ENCODE measurements at regions not wholly inside any gene's neighbourhood (a gene's known extent, or its start where the extent isn't known, plus 50 kb on each side); places are given as distances from the start of the nearest gene placed in this dataset.
A peak's percentile ranks its signal among the peaks of the same experiment; 100 is the strongest.

- Histone ChIP-seq H3K36me3 (replicated peaks in 1 of 2; ENCODE audit: control insufficient read depth in 2 of 2, insufficient read depth in 2 of 2, low read length in 2 of 2) (no peaks in the 10 kb centered on the region), H3K27me3 (ENCODE audit: control insufficient read depth in 3 of 3, insufficient read depth in 3 of 3, low read depth in 1 of 3, low read length in 3 of 3) (no peaks in the 10 kb centered on the region), H3K79me1 (ENCODE audit: low read depth, low read length) (no peaks in the 10 kb centered on the region), H3K18ac (ENCODE audit: low read length) (no peak overlapping the region), H3K9me3 (replicated peaks in 1 of 2; ENCODE audit: control insufficient read depth in 2 of 2, insufficient read depth in 1 of 2, low read depth in 1 of 2, low read length in 2 of 2) (no peaks in the 10 kb centered on the region), H2BK15ac (ENCODE audit: low read length) (no peak overlapping the region), H2BK120ac (ENCODE audit: low read depth, low read length) (no peak overlapping the region), H3K4me1 (ENCODE audit: control insufficient read depth in 2 of 2, insufficient read depth in 1 of 2, low read depth in 1 of 2, low read length in 2 of 2) (no peaks in the 10 kb centered on the region), H2BK5ac (ENCODE audit: low read length) (no peak overlapping the region), H2BK12ac (ENCODE audit: low read length) (no peak overlapping the region), H3K23ac (ENCODE audit: low read depth, low read length, poor library complexity) (no peak overlapping the region), H4K91ac (ENCODE audit: low read depth, low read length, poor library complexity) (no peak overlapping the region), H2AK5ac (ENCODE audit: low read depth, low read length) (no peak overlapping the region), H3K4me3 (ENCODE audit: low read length in 2 of 2) (no peak overlapping the region), H3K4me2 (ENCODE audit: insufficient read depth, low read length, poor library complexity, severe bottlenecking) (no peak overlapping the region), H3K14ac (ENCODE audit: low read length) (no peak overlapping the region), H3K9ac (ENCODE audit: low read depth, low read length, poor library complexity) (no peak overlapping the region), H3K4ac (ENCODE audit: low read length) (no peak overlapping the region), H4K8ac (ENCODE audit: low read depth, low read length) (no peak overlapping the region), H2AFZ (ENCODE audit: low read length) (no peak overlapping the region), H3K27ac (replicated peaks; ENCODE audit: low read length) (no peak overlapping the region)
- no peak for DNase-seq (ENCODE audit: low spot score)
- WGBS, 2 donors (ENCODE audit: extremely low coverage in 2 of 2, insufficient read length in 2 of 2, insufficient replicate concordance in 1 of 2): no CpG with 5 or more reads among the region's 5 CpGs
These were observed 382.0 kb upstream of the ROBO2 start for GRCh38 chr3:76657909-76658308.

- Histone ChIP-seq H3K9me3 (replicated peaks in 1 of 2; ENCODE audit: control insufficient read depth in 2 of 2, insufficient read depth in 1 of 2, low read depth in 1 of 2, low read length in 2 of 2) (no peaks in the 10 kb centered on the region), H2BK120ac (ENCODE audit: low read depth, low read length) (no peak overlapping the region), H3K36me3 (replicated peaks in 1 of 2; ENCODE audit: control insufficient read depth in 2 of 2, insufficient read depth in 2 of 2, low read length in 2 of 2) (no peaks in the 10 kb centered on the region), H3K18ac (ENCODE audit: low read length) (no peak overlapping the region), H3K27ac (replicated peaks; ENCODE audit: low read length) (no peak overlapping the region), H3K79me1 (ENCODE audit: low read depth, low read length) (no peaks in the 10 kb centered on the region), H2BK15ac (ENCODE audit: low read length) (no peak overlapping the region), H3K14ac (ENCODE audit: low read length) (no peak overlapping the region), H4K91ac (ENCODE audit: low read depth, low read length, poor library complexity) (no peak overlapping the region), H2AFZ (ENCODE audit: low read length) (no peak overlapping the region), H2BK12ac (ENCODE audit: low read length) (no peak overlapping the region), H3K9ac (ENCODE audit: low read depth, low read length, poor library complexity) (no peak overlapping the region), H3K4ac (ENCODE audit: low read length) (no peak overlapping the region), H4K8ac (ENCODE audit: low read depth, low read length) (no peak overlapping the region), H3K23ac (ENCODE audit: low read depth, low read length, poor library complexity) (no peak overlapping the region), H3K27me3 (ENCODE audit: control insufficient read depth in 3 of 3, insufficient read depth in 3 of 3, low read depth in 1 of 3, low read length in 3 of 3) (no peaks in the 10 kb centered on the region), H2AK5ac (ENCODE audit: low read depth, low read length) (no peak overlapping the region), H2BK5ac (ENCODE audit: low read length) (no peak overlapping the region), H3K4me3 (ENCODE audit: low read length in 2 of 2) (no peak overlapping the region), H3K4me2 (ENCODE audit: insufficient read depth, low read length, poor library complexity, severe bottlenecking) (no peak overlapping the region), H3K4me1 (ENCODE audit: control insufficient read depth in 2 of 2, insufficient read depth in 1 of 2, low read depth in 1 of 2, low read length in 2 of 2) (no peaks in the 10 kb centered on the region)
- no CpG with 5 or more reads among the region's 3 CpGs for WGBS, 2 donors (ENCODE audit: extremely low coverage in 2 of 2, insufficient read length in 2 of 2, insufficient replicate concordance in 1 of 2)
- no peak for DNase-seq (ENCODE audit: low spot score)
These were observed 378.2 kb upstream of the ROBO2 start for GRCh38 chr3:76661527-76662250.

- H3K27ac ChIP-seq (replicated peaks; ENCODE audit: low read length): no peak overlapping the region
- no peaks in the 10 kb centered on the region for H3K9me3 ChIP-seq (replicated peaks in 1 of 2; ENCODE audit: control insufficient read depth in 2 of 2, insufficient read depth in 1 of 2, low read depth in 1 of 2, low read length in 2 of 2)
- no peak overlapping the region for H2BK12ac ChIP-seq (ENCODE audit: low read length)
- no peak overlapping the region for H3K4me3 ChIP-seq (ENCODE audit: low read length in 2 of 2)
- no peak overlapping the region for H3K4me2 ChIP-seq (ENCODE audit: insufficient read depth, low read length, poor library complexity, severe bottlenecking)
- H2BK15ac ChIP-seq (ENCODE audit: low read length): no peak overlapping the region
- no peak overlapping the region for H2AK5ac ChIP-seq (ENCODE audit: low read depth, low read length)
- WGBS, 2 donors (ENCODE audit: extremely low coverage in 2 of 2, insufficient read length in 2 of 2, insufficient replicate concordance in 1 of 2): no CpG with 5 or more reads among the region's 3 CpGs
- no peaks in the 10 kb centered on the region for H3K4me1 ChIP-seq (ENCODE audit: control insufficient read depth in 2 of 2, insufficient read depth in 1 of 2, low read depth in 1 of 2, low read length in 2 of 2)
- H2BK120ac ChIP-seq (ENCODE audit: low read depth, low read length): no peak overlapping the region
- no peak overlapping the region for H4K91ac ChIP-seq (ENCODE audit: low read depth, low read length, poor library complexity)
- no peak overlapping the region for H3K9ac ChIP-seq (ENCODE audit: low read depth, low read length, poor library complexity)
- no peak overlapping the region for H3K23ac ChIP-seq (ENCODE audit: low read depth, low read length, poor library complexity)
- no peaks in the 10 kb centered on the region for H3K36me3 ChIP-seq (replicated peaks in 1 of 2; ENCODE audit: control insufficient read depth in 2 of 2, insufficient read depth in 2 of 2, low read length in 2 of 2)
- H4K8ac ChIP-seq (ENCODE audit: low read depth, low read length): no peak overlapping the region
- H3K79me1 ChIP-seq (ENCODE audit: low read depth, low read length): no peaks in the 10 kb centered on the region
- H3K18ac ChIP-seq (ENCODE audit: low read length): no peak overlapping the region
- H2AFZ ChIP-seq (ENCODE audit: low read length): no peak overlapping the region
- H3K14ac ChIP-seq (ENCODE audit: low read length): no peak overlapping the region
- no peak overlapping the region for H3K4ac ChIP-seq (ENCODE audit: low read length)
- H2BK5ac ChIP-seq (ENCODE audit: low read length): no peak overlapping the region
- no peaks in the 10 kb centered on the region for H3K27me3 ChIP-seq (ENCODE audit: control insufficient read depth in 3 of 3, insufficient read depth in 3 of 3, low read depth in 1 of 3, low read length in 3 of 3)
- no peak for DNase-seq (ENCODE audit: low spot score)
These were observed 375.1 kb upstream of the ROBO2 start for GRCh38 chr3:76664816-76665215.

- H2BK15ac ChIP-seq (ENCODE audit: low read length): no peak overlapping the region
- DNase-seq (ENCODE audit: low spot score): no peak
- no peak overlapping the region for H3K4me2 ChIP-seq (ENCODE audit: insufficient read depth, low read length, poor library complexity, severe bottlenecking)
- H3K23ac ChIP-seq (ENCODE audit: low read depth, low read length, poor library complexity): no peak overlapping the region
- H2AK5ac ChIP-seq (ENCODE audit: low read depth, low read length): no peak overlapping the region
- H3K27ac ChIP-seq (replicated peaks; ENCODE audit: low read length): no peak overlapping the region
- no peak overlapping the region for H3K9ac ChIP-seq (ENCODE audit: low read depth, low read length, poor library complexity)
- no peak overlapping the region for H4K91ac ChIP-seq (ENCODE audit: low read depth, low read length, poor library complexity)
- H3K18ac ChIP-seq (ENCODE audit: low read length): no peak overlapping the region
- no CpG with 5 or more reads among the region's 4 CpGs for WGBS, 2 donors (ENCODE audit: extremely low coverage in 2 of 2, insufficient read length in 2 of 2, insufficient replicate concordance in 1 of 2)
- no peaks in the 10 kb centered on the region for H3K79me1 ChIP-seq (ENCODE audit: low read depth, low read length)
- no peaks in the 10 kb centered on the region for H3K9me3 ChIP-seq (replicated peaks in 1 of 2; ENCODE audit: control insufficient read depth in 2 of 2, insufficient read depth in 1 of 2, low read depth in 1 of 2, low read length in 2 of 2)
- no peak overlapping the region for H3K4me3 ChIP-seq (ENCODE audit: low read length in 2 of 2)
- no peak overlapping the region for H4K8ac ChIP-seq (ENCODE audit: low read depth, low read length)
- H3K14ac ChIP-seq (ENCODE audit: low read length): no peak overlapping the region
- H3K4ac ChIP-seq (ENCODE audit: low read length): no peak overlapping the region
- no peak overlapping the region for H2BK12ac ChIP-seq (ENCODE audit: low read length)
- peak overlapping the region; percentile 3 for H2AFZ ChIP-seq (ENCODE audit: low read length)
- no peak overlapping the region for H2BK120ac ChIP-seq (ENCODE audit: low read depth, low read length)
- no peak overlapping the region for H2BK5ac ChIP-seq (ENCODE audit: low read length)
- H3K4me1 ChIP-seq (ENCODE audit: control insufficient read depth in 2 of 2, insufficient read depth in 1 of 2, low read depth in 1 of 2, low read length in 2 of 2): no peaks in the 10 kb centered on the region
- H3K27me3 ChIP-seq (ENCODE audit: control insufficient read depth in 3 of 3, insufficient read depth in 3 of 3, low read depth in 1 of 3, low read length in 3 of 3): no peaks in the 10 kb centered on the region
- no peaks in the 10 kb centered on the region for H3K36me3 ChIP-seq (replicated peaks in 1 of 2; ENCODE audit: control insufficient read depth in 2 of 2, insufficient read depth in 2 of 2, low read length in 2 of 2)
These were observed 371.2 kb upstream of the ROBO2 start for GRCh38 chr3:76668653-76669052.

All from neuronal stem cell (in vitro differentiated cells).